Activated CD8-positive, alpha-beta memory T cell treated with anti-CD3 and anti-CD28 coated beads for 36 hours (primary cell): ENCODE measurements at regions not wholly inside any gene's neighbourhood (a gene's known extent, or its start where the extent isn't known, plus 50 kb on each side); places are given as distances from the start of the nearest gene placed in this dataset.
"Not testable (repeated sequence)": the region's sequence is repeated elsewhere in the genome, so short reads cannot be mapped to it uniquely, and the experiment has no call there.

Experiments
- CTCF ChIA-PET: fragments of 350-600 bp; sonication (Branson Sonifier 250); formaldehyde crosslinking; loops from one replicate; lab custom pipeline; 2021; ENCODE audit warnings: antibody characterized with exemption; lab: Charles Lee
- POLR2A ChIA-PET: fragments of 350-600 bp; sonication (Branson Sonifier 250); formaldehyde crosslinking; loops from one replicate; lab custom pipeline; 2021; ENCODE audit warnings: antibody characterized with exemption; lab: Charles Lee

DNA sequence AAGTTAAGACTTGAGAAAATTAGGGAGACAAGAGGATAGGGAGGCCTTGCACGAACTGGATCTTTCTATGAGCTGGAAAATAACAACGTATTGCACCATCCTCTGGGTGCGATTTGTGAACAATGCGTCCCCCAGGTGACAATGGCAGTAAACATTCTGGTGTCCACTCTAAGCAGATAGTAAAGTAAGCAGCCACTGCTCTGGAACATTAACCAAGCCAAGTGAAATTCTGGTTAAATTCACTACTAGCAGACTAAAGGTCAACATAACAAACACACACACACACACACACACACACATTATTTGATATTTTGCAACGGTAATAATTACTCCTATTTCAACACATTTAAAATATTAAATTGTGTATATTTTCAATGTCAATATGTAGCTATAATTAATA, 242.2 kb upstream of the DCAF8L1 start:
- CTCF ChIA-PET = no interaction called here
- POLR2A ChIA-PET = no interaction called here

DNA sequence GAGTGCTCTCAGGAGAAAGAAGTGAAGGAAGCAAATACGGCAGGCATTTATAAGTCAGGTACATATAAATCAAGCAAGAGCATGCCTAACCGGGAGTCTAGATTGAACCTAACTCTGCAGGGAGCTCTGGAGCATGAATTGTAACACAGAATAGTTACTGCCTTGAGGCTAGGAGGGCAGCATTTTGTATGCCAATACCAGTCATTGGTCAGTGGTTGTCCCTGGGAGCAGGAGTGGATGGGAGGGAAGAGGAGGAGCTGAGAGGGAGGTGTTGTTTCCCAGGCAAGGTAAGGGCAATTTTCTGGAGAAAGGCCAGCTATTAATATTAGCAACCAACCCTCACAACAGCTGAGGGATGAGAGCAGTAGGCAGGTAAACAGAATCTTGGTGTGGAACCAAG, 224.7 kb upstream of the DCAF8L1 start:
- ChIA-PET POLR2A (no interaction called here), CTCF (no interaction called here)

DNA sequence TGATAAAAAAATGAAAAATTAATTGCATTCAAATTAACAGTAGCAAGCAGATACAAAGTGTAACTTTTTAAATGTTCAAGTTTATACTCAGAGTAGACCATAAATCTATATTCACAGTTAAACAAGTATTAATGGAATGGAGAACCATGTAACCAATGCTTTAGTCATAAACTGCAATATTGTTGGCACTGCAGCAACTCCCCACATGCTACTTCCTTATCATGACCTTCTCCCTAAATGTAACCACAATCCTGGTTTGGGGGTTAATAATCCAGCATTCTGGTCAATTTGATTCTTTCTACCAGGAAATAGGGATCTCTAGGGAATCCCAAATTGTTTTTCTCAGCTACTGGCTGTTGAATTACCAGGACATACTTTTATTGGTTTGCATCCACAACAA, 223.9 kb upstream of the DCAF8L1 start:
- CTCF ChIA-PET = no interaction called here
- POLR2A ChIA-PET = no interaction called here

DNA sequence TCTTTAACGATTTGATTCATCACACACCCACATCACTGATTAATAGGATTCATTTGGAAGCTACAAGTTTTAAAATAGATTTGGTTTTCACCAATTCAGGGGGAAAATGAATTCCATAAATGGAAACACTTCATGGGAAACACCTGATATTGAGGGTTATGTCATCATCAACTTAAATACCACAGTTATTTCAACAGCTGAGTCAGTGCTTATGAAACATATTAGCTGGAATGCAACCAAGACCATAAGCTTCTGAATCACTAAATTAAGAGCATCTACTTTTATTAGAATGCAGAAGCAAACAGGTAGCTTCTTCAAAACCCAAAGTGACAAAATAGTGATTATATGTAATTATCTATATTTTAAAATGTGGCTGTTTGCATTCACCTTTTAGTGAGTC, 207.8 kb upstream of the DCAF8L1 start:
- CTCF ChIA-PET = no interaction called here
- POLR2A ChIA-PET = no interaction called here

DNA sequence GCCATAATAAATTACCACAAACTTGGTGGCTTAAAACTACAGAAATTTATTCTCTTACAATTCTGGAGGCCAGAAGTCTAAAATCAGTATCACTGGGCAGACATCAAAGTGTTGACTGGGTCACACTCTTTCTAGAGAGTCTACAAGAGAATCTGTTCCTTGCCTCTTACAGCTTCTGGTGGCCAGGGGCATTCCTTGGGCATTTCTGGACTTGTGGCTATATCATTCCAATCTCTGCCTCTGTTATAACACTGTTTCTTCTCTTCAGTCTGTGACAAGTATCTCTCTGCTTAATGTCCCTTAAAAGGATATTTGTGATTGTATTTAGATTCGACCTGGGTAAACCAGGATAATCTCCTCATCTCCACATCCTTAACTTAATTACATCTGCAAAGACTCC, 207.3 kb upstream of the DCAF8L1 start:
- CTCF ChIA-PET = no interaction called here
- POLR2A ChIA-PET = no interaction called here

DNA sequence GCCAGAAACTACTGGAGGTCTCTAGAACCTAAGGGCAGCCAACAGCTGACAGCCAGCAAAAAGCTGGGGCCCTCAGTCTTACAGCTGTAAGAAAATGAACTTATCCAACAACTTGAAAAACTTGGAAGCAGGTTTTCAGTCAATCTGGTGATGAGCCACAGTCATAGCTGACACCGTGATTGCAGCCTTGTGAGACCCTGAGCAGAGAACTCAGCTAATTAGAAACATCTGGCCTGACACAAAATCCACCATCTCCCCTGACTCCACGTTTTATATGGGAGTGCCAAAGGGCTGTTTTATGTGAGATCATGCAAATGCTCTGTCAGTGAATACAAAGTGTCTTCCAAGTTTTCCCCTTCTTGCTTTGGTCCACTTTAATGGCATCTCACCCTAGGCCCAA, 198.8 kb upstream of the DCAF8L1 start:
- ChIA-PET CTCF (no interaction called here), POLR2A (no interaction called here)

DNA sequence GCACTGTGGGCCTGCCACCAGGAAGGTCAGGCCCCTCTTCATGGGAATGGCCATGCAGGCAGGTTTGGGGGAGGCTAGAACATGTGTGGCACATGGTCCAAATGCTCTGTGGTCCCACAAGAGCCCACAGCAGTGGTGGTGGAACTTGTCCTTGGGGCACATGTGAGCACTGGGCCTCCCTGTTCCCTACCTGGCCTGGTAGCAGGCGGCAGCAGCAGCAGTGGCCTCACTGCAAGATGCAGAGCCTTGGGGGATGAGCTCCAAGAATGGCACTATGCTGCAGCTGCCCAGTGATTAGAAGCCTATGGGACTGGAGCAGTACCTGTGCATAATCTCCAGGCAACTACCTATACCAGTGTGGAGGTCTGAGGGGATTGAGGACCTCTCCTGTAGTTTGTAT, 197.0 kb upstream of the DCAF8L1 start:
- CTCF ChIA-PET = no interaction called here
- POLR2A ChIA-PET = no interaction called here

DNA sequence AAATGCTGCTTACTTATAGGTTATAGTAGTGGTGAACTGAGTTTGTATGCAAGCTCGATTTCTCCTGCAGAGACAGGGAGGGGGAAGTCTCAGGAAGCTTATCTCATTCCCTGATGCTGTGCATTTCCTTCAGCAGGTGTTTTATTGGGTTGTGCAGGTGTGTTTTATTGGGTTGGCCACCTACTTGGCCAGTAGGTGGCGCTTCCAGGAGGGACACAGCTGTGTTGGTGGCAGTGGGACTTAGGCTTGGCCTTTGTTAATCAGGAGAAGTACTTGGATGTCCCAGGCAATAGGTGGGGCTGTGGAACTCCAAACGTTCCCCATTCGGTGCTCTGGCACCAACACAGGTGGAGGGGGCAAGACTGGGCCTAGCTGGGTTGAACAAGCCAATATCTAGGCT, 196.0 kb upstream of the DCAF8L1 start:
- POLR2A ChIA-PET = no interaction called here
- CTCF ChIA-PET = no interaction called here

DNA sequence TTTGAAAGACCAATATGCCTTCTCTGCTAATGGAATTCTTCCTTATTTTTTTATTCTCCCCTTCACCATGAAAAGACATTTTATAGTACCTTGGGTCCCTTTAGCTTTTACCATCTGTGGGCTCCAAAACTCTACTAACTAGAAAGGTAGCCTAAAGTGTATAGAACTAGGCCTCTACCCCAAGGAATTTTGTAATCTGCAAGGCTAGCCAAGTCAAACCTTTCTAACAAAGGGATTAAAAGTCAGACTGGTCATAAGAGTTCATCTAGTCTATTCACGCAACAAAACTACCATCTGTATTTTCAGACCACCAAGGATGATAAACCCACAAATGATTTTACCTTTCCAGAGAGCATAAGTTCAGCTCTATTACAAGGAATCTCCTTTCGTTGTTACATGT, 189.5 kb upstream of the DCAF8L1 start:
- ChIA-PET CTCF (no interaction called here), POLR2A (no interaction called here)

DNA sequence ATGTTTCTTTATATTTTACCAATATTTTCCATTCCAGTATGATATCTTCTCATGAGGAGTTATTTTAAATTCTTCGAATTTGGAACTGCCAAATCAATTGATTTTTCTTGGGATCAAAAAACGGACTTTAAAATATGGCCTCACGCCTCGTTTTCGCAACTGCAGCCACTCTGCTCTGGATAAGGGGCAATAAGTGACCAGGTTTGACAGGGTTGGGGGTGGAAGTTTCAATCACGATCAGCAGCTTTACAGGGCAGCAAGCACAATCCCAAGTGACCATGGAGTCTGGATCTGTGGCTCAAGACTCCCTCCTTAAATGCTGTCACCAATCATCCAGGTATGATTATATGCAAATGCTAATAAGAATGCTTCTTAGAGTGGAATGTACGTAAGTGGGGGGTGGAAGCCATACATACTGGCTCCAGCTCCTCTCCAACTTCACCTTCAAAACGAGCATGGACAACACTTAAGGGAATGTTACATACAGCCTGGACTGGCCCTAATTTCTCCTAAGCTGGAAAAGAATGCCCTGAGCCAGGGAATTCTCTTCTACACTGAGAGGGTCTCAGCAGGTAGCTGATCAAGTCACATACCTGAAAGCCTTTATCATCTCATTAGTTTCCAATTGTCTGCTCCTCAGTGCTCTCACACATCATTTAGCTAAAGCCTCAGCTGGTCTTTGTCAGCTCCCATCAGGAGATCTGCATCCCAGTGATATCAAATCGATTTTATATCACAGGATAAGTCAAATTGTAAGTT, 176.9 kb upstream of the DCAF8L1 start:
- CTCF ChIA-PET = no interaction called here
- POLR2A ChIA-PET = no interaction called here

DNA sequence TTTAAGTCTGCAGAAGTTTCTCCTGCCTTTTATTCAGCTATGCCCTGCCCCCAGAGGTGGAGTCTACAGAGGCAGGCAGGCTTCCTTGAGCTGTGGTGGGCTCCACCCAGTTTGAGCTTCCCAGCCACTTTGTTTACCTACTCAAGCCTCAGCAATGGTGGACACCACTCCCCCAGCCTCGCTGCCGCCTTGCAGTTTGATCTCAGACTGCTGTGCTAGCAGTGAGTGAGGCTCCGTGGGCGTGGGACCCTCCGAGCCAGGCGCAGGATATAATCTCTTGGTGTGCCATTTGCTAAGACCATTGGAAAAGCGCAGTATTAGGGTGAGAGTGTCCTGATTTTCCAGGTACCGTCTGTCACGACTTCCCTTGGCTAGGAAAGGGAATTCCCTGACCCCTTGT, 171.0 kb upstream of the DCAF8L1 start:
- CTCF ChIA-PET, POLR2A ChIA-PET: not testable (repeated sequence)

DNA sequence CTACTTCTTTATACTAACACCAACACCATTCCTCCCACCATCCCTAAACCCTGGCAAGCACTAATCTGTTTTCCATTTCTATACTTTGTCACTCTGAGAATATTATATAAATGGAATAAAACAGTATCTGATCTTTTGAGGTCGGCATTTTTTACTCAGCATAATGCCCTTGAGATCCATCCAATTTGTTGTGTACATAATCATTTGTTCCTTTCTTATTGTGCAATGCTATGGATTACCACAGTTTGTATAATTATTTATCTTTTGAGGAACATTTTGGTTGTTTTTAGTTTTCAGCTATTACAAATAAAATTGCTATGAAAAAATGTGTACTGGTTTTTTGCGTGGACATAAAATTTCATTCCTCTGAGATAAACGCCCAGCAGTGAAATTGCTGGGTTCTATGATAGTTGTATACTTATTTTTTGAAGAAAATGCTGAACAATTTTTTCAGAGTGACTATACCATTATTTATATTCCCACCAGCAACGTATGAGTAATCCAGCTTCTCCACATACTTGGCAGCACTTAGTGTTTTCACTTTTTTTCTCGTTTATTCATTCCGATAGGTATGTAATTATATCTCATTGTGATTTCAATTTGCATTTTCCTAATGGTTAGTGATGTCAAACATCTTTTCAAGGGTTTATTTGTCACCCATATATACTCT, 154.3 kb upstream of the DCAF8L1 start:
- POLR2A ChIA-PET = no interaction called here
- CTCF ChIA-PET = no interaction called here

DNA sequence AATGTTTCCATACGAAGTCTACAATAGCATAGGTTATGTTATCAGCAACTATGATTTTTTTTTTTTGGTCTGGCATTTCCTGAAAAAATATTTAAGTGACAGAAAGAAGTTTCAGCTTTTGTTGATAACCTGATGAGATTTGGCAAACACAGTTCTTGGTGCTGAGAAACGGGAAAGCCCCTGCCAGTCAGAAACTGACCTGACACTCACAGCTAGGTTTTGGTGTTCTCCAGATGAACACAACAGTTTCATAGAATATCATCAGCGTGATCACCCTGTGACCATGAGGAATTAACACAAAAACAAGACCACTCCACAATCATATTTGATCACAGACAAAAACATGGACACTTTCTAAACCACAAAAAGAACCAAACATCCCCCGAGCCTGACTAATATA, 152.5 kb upstream of the DCAF8L1 start:
- ChIA-PET POLR2A (no interaction called here), CTCF (no interaction called here)

DNA sequence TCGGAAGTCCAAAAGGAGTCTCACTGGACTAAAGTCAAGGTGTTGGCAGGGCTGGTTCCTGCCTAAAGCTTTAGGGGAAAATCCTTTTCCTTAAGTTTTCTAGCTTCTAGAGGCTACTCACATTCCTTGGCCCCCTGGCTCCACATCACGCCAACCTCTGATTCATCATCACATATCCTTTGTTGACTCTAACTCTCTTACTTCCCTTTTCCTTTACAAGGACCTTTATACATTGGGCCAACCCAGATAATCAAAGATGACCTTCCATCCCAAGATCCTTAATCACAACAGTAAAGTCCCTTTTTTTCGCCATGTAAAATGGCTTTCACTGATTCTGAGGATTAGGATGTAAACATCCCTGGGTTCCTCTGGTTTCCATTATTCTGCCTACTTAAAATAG, 146.4 kb upstream of the DCAF8L1 start:
- POLR2A ChIA-PET = no interaction called here
- CTCF ChIA-PET = no interaction called here

DNA sequence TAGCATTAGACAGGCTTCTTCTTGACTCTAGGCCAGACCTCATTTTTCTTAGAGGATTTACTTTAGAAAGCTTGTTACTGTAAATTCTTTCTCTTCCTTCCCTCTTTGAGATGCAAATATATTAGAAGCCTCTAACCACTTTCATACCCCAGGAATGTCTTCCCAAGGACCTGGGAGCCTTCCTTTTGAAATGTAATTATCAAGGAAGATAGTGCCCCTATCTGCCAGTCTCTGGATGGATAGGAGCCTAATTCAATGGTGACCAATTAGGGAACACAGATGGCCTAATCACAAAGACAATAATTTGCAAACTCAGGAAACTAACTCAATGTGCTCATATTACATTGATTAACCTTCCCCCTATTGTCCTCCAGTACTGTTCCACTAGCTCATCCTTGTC, 145.6 kb upstream of the DCAF8L1 start:
- POLR2A ChIA-PET = no interaction called here
- CTCF ChIA-PET = no interaction called here

DNA sequence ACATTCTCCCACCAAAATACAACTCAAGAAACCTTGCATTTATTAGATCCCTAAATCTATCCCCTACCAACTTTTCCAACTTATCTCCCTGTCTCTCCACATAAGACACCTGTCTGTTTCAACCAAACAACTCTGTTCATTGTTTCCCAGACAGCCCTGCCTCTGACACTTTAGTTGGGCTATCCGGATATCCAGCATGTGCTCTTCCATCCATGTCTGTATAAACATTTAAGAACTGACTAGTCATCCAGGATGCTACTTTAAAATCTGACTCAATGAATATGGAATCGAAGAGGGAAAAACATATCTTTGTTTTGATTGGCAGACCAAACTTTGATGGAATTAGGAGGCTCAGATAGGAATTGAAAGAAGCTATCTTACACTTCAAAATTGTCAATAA, 143.2 kb upstream of the DCAF8L1 start:
- POLR2A ChIA-PET = no interaction called here
- CTCF ChIA-PET = no interaction called here

DNA sequence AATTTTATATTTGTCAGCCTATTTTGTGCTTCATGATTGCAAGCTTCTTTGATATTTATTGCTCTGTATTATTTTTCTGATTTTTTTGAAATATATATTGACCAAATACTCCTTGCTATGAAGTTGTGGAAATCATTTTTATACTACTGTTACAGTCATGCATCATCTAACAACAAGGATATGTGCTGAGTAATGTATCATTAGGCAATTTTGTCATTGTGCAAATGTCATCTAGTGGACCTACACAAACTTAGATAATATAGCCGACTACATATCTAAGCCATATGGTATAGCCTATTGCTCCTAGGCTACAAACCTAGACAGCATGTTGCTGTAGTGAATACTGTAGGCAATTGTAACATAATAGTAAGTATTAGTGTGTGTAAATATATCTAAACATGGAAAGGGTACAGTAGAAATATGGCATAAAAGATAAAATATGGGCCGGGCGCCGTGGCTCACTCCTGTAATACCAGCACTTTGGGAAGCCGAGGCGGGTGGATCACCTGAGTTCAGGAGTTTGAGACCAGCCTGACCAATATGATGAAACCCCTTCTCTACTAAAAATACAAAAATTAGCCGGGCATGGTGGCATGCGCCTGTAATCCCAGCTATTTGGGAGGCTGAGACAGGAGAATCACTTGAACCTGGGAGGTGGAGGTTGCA, 139.5 kb upstream of the DCAF8L1 start:
- CTCF ChIA-PET, POLR2A ChIA-PET: not testable (repeated sequence)

DNA sequence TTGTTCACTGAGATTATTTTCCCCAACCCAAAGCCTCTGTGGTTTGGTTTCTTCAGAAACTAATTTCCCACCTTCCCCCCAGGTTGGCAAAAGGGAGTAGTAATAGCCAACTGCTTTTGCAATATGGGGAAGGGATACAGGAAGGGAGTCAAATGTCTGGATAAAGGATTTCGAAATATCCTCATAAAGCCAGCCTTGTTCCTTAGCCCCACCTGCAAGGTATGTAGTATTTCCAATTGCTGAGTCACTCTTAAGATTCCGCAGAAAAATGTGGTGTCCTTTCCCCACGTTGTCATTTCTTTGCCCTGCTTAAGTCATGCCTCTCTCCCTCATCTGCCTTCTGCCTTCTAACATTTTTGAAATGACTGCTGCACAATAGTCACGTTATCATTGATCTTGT, 138.8 kb upstream of the DCAF8L1 start:
- CTCF ChIA-PET = no interaction called here
- POLR2A ChIA-PET = no interaction called here

DNA sequence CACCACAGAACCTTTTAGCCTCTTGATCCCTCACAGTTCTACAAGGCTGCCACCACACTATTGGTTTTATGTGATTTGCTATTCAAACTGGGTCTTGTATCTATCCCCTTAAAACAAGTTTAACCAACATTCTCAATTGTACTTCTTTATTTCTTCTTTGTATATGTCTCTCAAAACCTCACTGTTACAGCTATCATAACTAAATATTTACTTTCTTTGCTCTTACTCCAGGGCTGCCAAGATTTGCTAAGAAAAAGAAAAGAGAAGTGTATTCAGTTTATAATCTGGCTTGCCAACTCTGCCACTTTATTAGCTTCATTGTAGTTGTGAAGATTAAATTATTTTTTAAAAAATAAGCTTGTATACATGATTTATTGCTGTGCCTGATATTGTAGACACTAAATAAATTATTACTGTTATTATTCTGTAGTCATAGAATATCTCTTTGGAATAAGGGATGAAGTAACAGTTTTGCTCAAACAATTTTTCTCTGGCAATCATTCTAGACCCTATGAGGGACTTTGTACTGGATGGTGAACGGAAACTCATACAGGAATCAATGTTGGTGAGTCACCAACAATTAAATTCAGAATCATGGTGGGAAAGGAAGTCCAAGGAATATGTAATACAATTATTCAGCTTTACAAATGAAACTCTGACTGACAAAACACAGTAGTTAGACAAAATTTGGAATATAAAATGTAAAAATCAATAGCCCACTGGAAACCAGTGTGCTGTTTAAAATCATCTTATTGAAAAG, 127.1 kb upstream of the DCAF8L1 start:
- ChIA-PET CTCF (no interaction called here), POLR2A (no interaction called here)

DNA sequence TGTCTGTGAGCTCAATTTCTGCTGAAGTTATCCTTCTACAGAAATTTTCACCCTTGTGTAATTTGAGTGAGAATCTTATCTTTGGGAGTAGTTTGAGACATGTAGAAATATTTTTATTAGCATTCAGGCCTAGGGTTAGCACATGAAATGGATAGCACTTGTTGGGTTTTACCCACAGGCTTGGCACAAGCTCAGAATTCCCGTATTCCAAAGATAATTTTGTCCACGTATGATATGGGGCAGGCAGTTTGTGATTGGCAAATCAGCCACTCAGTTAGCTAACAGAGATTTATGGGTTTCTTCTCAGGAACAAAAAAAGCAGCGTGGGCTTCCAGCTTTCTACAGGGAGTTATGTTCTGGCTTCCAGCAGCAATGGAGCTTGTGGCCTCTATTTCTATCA, 117.9 kb upstream of the DCAF8L1 start:
- POLR2A ChIA-PET = no interaction called here
- CTCF ChIA-PET = no interaction called here
